Glomerular endothelial cell (primary cell): ENCODE measurements at regions not wholly inside any gene's neighbourhood (a gene's known extent, or its start where the extent isn't known, plus 50 kb on each side); places are given as distances from the start of the nearest gene placed in this dataset.
"Not testable (repeated sequence)": the region's sequence is repeated elsewhere in the genome, so short reads cannot be mapped to it uniquely, and the experiment has no call there.

Source experiments
- DNase-seq: peaks from one replicate; pipeline ENCODE4 v3.0.0-alpha.2; 2011; ENCODE audit warnings: low read depth, low spot score; ENCODE audit errors: extremely low read depth

- no peak for DNase-seq
Observed at GRCh38 chr2:226184940-226185615, 614.5 kb downstream of the IRS1 start.

- no peak for DNase-seq
Observed at GRCh38 chr2:226184540-226184939, 615.1 kb downstream of the IRS1 start.

- no peak for DNase-seq
Observed at GRCh38 chr2:226183550-226183949, 616.1 kb downstream of the IRS1 start.

GRCh38 chr2:226183033-226183432 is 616.6 kb downstream of the IRS1 start:
- no peak for DNase-seq

GRCh38 chr2:226181909-226182308 is 617.7 kb downstream of the IRS1 start:
- no peak for DNase-seq

GRCh38 chr2:226180281-226180884 is 619.2 kb downstream of the IRS1 start:
- no peak for DNase-seq

- no peak for DNase-seq
Observed at GRCh38 chr2:226179010-226179409, 620.6 kb downstream of the IRS1 start.

- no peak for DNase-seq
Observed at GRCh38 chr2:226176283-226176984, 623.2 kb downstream of the IRS1 start.

GRCh38 chr2:226174390-226174789 is 625.2 kb downstream of the IRS1 start:
- DNase-seq, result no peak

GRCh38 chr2:226172939-226173338 is 626.7 kb downstream of the IRS1 start:
- DNase-seq, result no peak

- DNase-seq, result no peak
Observed at GRCh38 chr2:226172309-226172708, 627.3 kb downstream of the IRS1 start.

GRCh38 chr2:226169751-226170581 is 629.7 kb downstream of the IRS1 start:
- DNase-seq, result no peak

GRCh38 chr2:226168496-226169160 is 631.0 kb downstream of the IRS1 start:
- no peak for DNase-seq

- DNase-seq, result no peak
Observed at GRCh38 chr2:226164512-226164911, 635.1 kb downstream of the IRS1 start.

GRCh38 chr2:226160617-226161016 is 639.0 kb downstream of the IRS1 start:
- not testable (repeated sequence) for DNase-seq

GRCh38 chr2:226159875-226160479 is 639.6 kb downstream of the IRS1 start:
- DNase-seq, result no peak

GRCh38 chr2:226158940-226159339 is 640.7 kb downstream of the IRS1 start:
- no peak for DNase-seq

- no peak for DNase-seq
Observed at GRCh38 chr2:226158229-226158628, 641.4 kb downstream of the IRS1 start.

- no peak for DNase-seq
Observed at GRCh38 chr2:226155093-226155875, 644.3 kb downstream of the IRS1 start.
